ENCODE measurements at regions not wholly inside any gene's neighbourhood (a gene's known extent, or its start where the extent isn't known, plus 50 kb on each side); places are given as distances from the start of the nearest gene placed in this dataset.
"Not testable (repeated sequence)": the region's sequence is repeated elsewhere in the genome, so short reads cannot be mapped to it uniquely, and the experiment has no call there.

- TF ChIP-seq POLR2AphosphoS5, CTCF, POLR2A (IDR thresholded peaks at IDR 0.05): not testable (repeated sequence)
Measured at GRCh38 chrX:123788193-123788592, 55.3 kb upstream of the THOC2 start.
